AG08396 (cell line): ENCODE measurements at regions not wholly inside any gene's neighbourhood (a gene's known extent, or its start where the extent isn't known, plus 50 kb on each side); places are given as distances from the start of the nearest gene placed in this dataset.

Experiments
- DNase-seq: peaks from one replicate; pipeline ENCODE4 v3.0.0; 2012; ENCODE audit warnings: low spot score, mixed read lengths

DNA sequence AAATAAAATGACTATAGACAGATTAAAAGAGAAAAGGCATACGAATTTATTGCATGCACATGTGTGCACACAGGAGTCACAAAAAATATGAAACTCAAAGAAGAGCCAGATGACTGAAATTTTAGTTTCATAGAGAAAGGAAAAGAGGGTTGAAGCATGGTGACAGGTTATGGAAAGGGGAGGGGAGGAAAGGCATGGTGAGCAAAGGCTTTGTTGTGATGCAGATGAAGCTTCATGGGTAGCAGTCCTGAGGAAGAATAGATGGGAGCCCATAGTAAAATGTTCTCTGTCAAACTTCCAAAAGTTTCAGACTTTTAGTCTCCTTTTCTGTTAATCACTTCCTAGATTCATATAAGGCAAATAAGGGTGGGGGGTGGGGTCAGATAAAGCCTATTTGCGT is 612.7 kb upstream of the ATP2B1 start:
- DNase-seq, result no peak

GRCh38 chr12:90311561-90311960 is 602.9 kb upstream of the ATP2B1 start:
- no peak for DNase-seq

- no peak for DNase-seq
Observed at GRCh38 chr12:90305379-90305778, 596.7 kb upstream of the ATP2B1 start.

GRCh38 chr12:90304231-90304630 is 595.6 kb upstream of the ATP2B1 start:
- no peak for DNase-seq

DNA sequence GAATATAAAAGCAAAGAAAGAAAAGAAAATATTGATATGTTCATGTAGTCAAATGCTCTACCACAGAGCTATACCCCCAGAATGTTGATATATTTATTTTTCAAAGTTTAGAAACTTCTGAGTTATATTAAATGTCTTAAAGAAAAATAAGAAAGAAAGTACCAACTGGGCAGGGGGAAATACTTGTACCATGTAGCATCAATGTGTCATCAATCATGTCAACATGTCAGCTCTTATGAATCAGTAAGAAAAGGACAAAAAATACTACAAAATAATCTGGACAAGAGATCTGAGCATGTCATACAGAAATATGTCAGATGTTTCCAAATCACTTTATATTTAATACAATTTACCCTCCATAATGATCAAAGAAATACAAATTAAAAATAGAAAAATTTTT is 595.1 kb upstream of the ATP2B1 start:
- no peak for DNase-seq

DNA sequence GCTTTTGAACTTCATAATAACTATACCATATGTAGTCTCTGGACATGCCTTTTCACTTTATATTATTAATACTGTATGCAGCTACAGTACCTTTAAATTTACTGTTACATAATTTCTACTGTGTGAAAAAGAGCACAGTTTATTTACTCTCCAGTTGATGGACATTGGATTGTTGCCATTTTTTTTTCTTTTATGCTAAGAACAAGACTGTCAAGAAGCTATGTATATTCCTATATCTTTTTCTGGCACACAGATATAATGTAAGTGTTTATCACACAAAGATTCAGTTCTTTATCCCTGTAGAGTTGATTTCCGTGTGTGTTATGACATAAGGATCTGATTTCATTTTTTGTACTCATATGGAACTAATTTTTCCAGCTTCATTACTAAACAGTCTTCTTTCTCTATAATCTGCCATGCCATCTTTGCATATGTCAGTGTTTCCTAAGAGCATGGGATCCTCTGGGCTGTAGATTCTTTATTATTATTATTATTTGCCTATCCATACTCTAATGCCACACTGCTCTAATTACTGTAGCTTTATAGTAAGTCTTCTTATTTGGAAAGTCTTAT is 593.0 kb upstream of the ATP2B1 start:
- no peak for DNase-seq

GRCh38 chr12:90301095-90301494 is 592.5 kb upstream of the ATP2B1 start:
- no peak for DNase-seq

DNA sequence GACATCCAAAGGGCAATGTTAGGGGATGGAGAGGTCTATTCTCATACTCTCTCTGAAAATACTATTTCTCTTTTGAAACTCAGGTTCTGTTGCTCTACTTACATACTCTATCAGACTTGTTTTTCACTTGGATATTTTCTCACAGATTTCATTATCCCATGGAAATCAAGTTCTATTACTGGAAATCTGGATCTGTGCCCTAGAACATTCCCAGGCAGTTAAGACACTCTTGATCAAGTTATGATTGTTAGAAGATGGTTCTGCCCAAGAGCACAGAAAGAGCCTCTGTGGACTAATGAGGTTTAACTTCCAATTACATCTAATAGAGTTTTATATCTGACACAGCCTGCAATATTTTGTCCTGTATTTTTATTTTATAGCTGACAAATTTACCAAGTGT is 591.0 kb upstream of the ATP2B1 start:
- no peak for DNase-seq

DNA sequence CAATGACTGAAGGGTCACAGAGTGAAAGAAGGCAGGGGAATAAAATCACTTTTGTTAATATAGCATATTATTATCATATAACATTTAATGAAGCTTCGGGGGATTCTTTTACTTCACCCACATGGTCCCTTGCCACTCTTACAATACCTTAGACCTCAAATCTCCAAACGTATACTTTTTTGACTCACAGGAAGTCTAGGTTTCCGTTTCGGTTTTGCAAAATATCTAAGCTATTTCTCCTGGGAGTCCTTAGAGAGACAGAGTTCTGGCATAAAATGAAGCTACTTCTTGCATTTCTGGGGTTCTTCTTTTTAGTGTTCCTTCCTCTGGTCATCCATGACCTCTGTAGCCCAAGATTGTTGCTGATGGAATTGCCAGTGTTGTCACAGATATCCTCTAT is 590.5 kb upstream of the ATP2B1 start:
- no peak for DNase-seq

DNA sequence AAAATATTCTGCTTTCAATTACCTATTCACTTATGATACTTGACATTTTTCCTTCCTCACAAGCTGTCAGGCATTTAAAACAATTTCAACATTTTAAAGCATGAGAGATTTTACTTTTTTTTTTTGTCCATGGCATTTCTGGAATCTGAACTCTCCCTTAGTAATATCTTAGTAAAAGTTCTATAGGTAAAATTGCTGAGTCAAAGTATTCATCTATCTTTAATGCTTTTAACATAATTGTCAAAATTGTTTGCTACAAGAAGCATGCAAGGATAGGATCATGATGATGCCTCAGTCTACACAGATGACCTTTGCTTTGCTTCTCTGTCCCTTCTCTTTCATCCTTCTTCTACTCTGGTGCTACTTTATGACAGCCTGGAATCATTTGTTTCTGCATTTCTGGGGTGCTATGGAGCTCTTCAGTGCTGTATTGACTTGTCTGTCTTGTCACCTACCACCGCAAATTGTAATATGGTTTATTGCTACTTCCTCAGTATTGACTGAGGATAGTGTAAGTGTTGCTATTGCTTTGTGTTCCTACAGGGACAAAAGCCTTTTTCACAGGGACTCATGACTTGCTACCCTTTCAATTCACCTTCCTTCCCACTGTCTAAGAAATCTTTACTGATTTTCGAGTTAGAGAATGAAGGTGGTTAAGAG is 589.8 kb upstream of the ATP2B1 start:
- no peak for DNase-seq

- DNase-seq, result no peak
Observed at GRCh38 chr12:90295858-90296257, 587.2 kb upstream of the ATP2B1 start.

DNA sequence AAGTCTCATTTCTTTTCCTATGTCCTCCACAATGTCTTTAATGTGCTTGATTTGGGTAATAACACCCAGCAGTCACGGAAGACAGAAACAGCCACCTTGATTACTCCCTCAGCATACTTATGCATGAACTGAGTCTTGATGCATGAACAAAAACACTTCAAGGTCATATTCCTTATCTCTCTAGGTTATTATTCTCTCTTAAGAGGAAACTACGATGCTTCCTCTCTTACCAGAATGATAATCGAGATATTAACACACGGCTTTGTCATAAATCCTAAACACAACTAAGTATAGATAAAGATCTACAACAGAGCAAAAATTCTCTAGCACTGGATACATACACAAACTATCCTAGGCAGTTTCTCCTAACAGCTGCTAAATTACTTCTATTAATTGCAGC is 583.5 kb upstream of the ATP2B1 start:
- no peak for DNase-seq

- no peak for DNase-seq
Observed at GRCh38 chr12:90290980-90291975, 582.6 kb upstream of the ATP2B1 start.

GRCh38 chr12:90287585-90287984 is 578.9 kb upstream of the ATP2B1 start:
- no peak for DNase-seq

- DNase-seq, result no peak
Observed at GRCh38 chr12:90281154-90281868, 572.7 kb upstream of the ATP2B1 start.

- DNase-seq, result no peak
Observed at GRCh38 chr12:90280564-90281058, 572.0 kb upstream of the ATP2B1 start.

DNA sequence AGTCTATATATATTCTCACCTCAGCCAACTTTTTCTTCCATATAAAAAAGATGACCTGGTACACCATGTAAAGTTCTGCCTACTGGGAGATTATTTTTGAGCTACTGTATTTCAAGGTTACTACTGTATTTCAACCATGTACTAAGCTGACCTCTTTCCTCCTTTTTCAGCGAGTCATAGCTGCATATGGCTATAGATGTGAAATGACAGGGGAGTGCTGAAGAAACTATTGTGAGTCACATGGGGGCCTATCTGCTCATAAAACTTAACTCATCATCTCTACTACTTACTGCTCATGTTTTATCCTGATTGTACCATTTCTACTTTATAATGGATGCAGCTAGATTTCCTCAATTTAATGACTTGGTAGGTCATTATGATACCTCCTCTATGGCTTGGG is 571.4 kb upstream of the ATP2B1 start:
- no peak for DNase-seq

DNA sequence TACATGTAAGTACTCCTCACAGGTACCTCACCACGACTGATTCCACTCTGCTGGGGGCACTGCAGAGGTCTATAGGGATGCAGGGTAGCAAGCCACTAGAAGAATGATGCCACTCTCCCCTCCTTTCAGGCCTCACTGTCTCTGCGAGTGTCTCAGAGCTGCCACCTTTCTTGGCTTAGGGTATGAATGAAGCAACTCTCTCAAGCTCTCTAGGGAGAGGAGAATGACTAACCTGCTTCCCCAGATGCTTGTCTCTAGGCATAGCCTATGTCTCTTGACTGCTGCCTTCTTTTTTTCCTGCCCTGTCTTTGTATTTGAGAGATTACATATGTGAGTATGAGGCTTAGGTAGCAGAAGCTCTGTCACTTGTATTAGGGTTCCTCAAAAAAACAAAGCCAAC is 566.5 kb upstream of the ATP2B1 start:
- DNase-seq, result no peak

DNA sequence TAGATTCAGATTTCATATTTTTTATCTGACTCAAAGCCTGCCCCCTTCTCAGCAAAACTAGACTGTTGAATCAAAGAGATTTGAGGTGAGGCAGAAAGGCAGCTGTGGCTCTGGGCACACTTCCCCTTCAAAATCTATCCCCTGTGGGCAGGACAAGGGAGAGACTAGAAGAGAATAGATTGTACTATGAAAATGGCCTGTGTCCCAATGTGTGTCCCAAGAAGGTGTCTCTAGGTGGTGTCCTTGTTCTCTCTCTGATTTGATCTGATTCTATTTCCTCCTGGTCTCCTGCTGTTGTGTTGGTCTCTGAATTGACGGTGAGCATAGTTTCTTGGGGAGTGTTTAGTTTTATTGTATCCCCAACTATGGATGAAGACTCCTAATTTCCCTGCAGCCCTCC is 565.8 kb upstream of the ATP2B1 start:
- no peak for DNase-seq

DNA sequence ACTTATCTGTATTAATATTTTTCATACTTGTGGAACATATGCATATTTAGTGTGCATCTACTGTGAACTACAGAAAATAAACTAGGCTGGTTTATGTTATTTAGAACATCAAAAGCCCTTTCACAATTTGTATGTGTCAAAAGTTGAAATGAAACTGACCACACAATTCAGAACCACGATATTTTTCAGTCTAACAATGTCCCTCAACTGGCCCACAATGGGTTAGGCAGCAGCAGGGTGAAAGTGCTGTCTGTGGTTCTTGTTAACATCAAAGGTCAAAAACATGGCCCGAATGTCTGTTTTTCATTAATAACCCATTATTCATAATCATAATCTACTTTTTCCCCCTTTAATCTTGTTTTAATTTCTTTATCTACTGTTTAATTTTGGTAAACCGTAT is 559.9 kb upstream of the ATP2B1 start:
- no peak for DNase-seq

GRCh38 chr12:90262251-90262650 is 553.6 kb upstream of the ATP2B1 start:
- peak; percentile 10 for DNase-seq

GRCh38 chr12:90261283-90261682 is 552.6 kb upstream of the ATP2B1 start:
- no peak for DNase-seq
